ENCODE measurements at regions not wholly inside any gene's neighbourhood (a gene's known extent, or its start where the extent isn't known, plus 50 kb on each side); places are given as distances from the start of the nearest gene placed in this dataset.

DNA sequence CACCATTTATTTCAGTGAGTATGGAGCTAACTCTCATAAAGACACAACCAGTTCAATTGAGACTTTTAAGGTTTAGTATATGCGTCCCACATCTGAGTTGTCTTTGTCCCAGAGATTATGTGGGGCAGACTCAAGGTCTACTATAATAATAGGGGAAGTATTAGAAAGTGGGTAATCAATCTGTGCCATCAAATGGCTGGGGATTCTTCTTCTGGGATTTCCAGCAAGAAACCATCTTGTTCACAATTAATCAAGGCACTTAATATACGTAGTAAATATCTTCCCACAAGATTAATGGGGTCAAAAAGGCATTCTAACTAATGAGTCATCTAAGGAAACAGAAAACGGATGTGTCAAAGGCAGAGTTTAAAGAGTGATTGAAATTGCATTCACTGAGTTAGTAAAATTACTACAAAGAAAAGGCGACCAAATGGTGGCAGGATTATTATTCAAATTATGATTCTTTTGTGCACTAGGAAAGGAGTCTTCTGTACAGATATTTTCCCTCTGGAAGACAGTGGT, 179.8 kb upstream of the REG3G start:
- no peak for TF ChIP-seq POLR2A (IDR thresholded peaks at IDR 0.05)
- TF ChIP-seq, protein P1, sequence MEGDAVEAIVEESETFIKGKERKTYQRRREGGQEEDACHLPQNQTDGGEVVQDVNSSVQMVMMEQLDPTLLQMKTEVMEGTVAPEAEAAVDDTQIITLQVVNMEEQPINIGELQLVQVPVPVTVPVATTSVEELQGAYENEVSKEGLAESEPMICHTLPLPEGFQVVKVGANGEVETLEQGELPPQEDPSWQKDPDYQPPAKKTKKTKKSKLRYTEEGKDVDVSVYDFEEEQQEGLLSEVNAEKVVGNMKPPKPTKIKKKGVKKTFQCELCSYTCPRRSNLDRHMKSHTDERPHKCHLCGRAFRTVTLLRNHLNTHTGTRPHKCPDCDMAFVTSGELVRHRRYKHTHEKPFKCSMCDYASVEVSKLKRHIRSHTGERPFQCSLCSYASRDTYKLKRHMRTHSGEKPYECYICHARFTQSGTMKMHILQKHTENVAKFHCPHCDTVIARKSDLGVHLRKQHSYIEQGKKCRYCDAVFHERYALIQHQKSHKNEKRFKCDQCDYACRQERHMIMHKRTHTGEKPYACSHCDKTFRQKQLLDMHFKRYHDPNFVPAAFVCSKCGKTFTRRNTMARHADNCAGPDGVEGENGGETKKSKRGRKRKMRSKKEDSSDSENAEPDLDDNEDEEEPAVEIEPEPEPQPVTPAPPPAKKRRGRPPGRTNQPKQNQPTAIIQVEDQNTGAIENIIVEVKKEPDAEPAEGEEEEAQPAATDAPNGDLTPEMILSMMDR (IDR thresholded peaks at IDR 0.05) = no peak
- no peak for TF ChIP-seq POLR2AphosphoS5 (IDR thresholded peaks at IDR 0.05; ENCODE audit: insufficient read depth in 1 of 2, low read depth in 1 of 2)

All from vagina (tissue), 2 donors.